Astrocyte (in vitro differentiated cells and primary cell): ENCODE measurements at regions not wholly inside any gene's neighbourhood (a gene's known extent, or its start where the extent isn't known, plus 50 kb on each side); places are given as distances from the start of the nearest gene placed in this dataset.

Experiments
- DNase-seq: peaks from one replicate; pipeline ENCODE4 v3.0.0-alpha.2; 2010; ENCODE audit warnings: low read depth
- FAIRE-seq: peaks from 2 replicates; lab custom pipeline; 2011; peaks lifted over from hg19 to GRCh38; lab: Jason Lieb, UNC
- H2AFZ ChIP-seq: 2 replicates; pipeline ENCODE4 v1.6.0; 2012; ENCODE audit warnings: low read depth, low read length, inconsistent platforms
- H3K27ac ChIP-seq: 2 replicates; pipeline ENCODE4 v1.5.1; 2011; ENCODE audit warnings: low read depth, low read length, inconsistent platforms
- H3K27me3 ChIP-seq: 2 replicates; pipeline ENCODE4 v1.6.0; 2011; ENCODE audit warnings: low read length, inconsistent platforms; ENCODE audit not compliant: insufficient read depth
- H3K36me3 ChIP-seq: 2 replicates; pipeline ENCODE4 v1.5.1; 2011; ENCODE audit warnings: low read length, inconsistent platforms; ENCODE audit not compliant: insufficient read depth
- H3K4me1 ChIP-seq: 2 replicates; pipeline ENCODE4 v1.5.1; 2011; ENCODE audit warnings: low read length, inconsistent platforms; ENCODE audit not compliant: insufficient read depth
- H3K4me2 ChIP-seq: 2 replicates; pipeline ENCODE4 v1.6.0; 2012; ENCODE audit warnings: low read length, inconsistent platforms
- H3K4me3 ChIP-seq: 2 replicates; pipeline ENCODE4 v1.5.1; 2011; ENCODE audit warnings: low read depth, mild to moderate bottlenecking, low read length, inconsistent platforms; ENCODE audit not compliant: insufficient read depth
- H3K79me2 ChIP-seq: 2 replicates; pipeline ENCODE4 v1.6.0; 2012; ENCODE audit warnings: mild to moderate bottlenecking, low read length, inconsistent platforms; ENCODE audit not compliant: insufficient read depth
- H3K9ac ChIP-seq: 2 replicates; pipeline ENCODE4 v1.6.0; 2012; ENCODE audit warnings: mild to moderate bottlenecking, low read length, inconsistent platforms
- H3K9me3 ChIP-seq: 2 replicates; pipeline ENCODE4 v1.5.1; 2012; ENCODE audit warnings: low read depth, mild to moderate bottlenecking, low read length, inconsistent platforms; ENCODE audit not compliant: insufficient read depth
- H4K20me1 ChIP-seq: 2 replicates; pipeline ENCODE4 v1.6.0; 2012; ENCODE audit warnings: low read length, inconsistent platforms; ENCODE audit not compliant: insufficient read depth
- H3K27ac Mint-ChIP-seq: one replicate; pipeline ENCODE4 v1.8.0; 2021; ENCODE audit warnings: mild to moderate bottlenecking, mixed read lengths; ENCODE audit not compliant: unreplicated experiment
- H3K27me3 Mint-ChIP-seq: one replicate; pipeline ENCODE4 v1.8.0; 2021; ENCODE audit warnings: low read depth, mixed read lengths; ENCODE audit not compliant: unreplicated experiment
- H3K36me3 Mint-ChIP-seq: one replicate; pipeline ENCODE4 v1.8.0; 2021; ENCODE audit warnings: low read depth, mixed read lengths; ENCODE audit not compliant: unreplicated experiment
- H3K4me1 Mint-ChIP-seq: one replicate; pipeline ENCODE4 v1.8.0; 2021; ENCODE audit warnings: low read depth, mixed read lengths; ENCODE audit not compliant: unreplicated experiment
- H3K4me3 Mint-ChIP-seq: one replicate; pipeline ENCODE4 v1.8.0; 2021; ENCODE audit warnings: mild to moderate bottlenecking, moderate library complexity, mixed read lengths; ENCODE audit not compliant: unreplicated experiment
- H3K9me3 Mint-ChIP-seq: one replicate; pipeline ENCODE4 v1.8.0; 2021; ENCODE audit warnings: mild to moderate bottlenecking, mixed read lengths; ENCODE audit not compliant: unreplicated experiment
- EZH2 ChIP-seq: IDR thresholded peaks from 2 replicates; pipeline ENCODE4 v1.6.1; 2012; ENCODE audit warnings: mild to moderate bottlenecking, low read length, inconsistent platforms; ENCODE audit not compliant: insufficient read depth
- TF ChIP-seq, protein P1 (sequence below): IDR thresholded peaks from 2 replicates; pipeline ENCODE4 v1.5.1; 2011; ENCODE audit warnings: low read depth, mild to moderate bottlenecking, inconsistent platforms, low read length, moderate library complexity; ENCODE audit not compliant: insufficient read depth

DNA sequence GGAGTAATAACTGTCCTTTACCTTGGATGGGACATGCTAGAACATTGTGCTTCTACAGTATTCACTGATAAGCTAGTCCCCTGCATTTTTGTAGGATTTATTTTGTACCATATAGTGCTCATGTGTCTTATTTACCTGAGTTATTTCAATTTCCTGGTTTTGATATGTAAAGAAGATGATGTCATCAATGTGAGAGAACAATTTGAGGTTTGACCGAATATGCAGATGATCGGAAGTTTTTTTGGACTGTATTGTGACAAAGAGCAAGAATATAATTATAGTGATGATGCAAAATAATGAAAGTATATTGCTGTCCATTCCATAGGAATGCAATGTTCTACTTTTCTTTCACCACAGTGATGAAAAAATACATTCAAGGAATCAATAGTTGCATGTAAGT is 114.8 kb downstream of the RERGL start:
- Histone ChIP-seq H3K36me3 (no peaks in the 10 kb centered on the region), H3K27me3 (no peaks in the 10 kb centered on the region), H3K9me3 (no peaks in the 10 kb centered on the region), H3K4me1 (no peaks in the 10 kb centered on the region), H3K4me2 (no peak overlapping the region), H3K9ac (no peak overlapping the region), H2AFZ (no peak overlapping the region), H4K20me1 (no peaks in the 10 kb centered on the region), H3K27ac (no peak overlapping the region), H3K79me2 (no peaks in the 10 kb centered on the region), H3K4me3 (no peak overlapping the region)
- no peak for DNase-seq
- no peak for FAIRE-seq
- no peak for TF ChIP-seq EZH2
- TF ChIP-seq, protein P1, sequence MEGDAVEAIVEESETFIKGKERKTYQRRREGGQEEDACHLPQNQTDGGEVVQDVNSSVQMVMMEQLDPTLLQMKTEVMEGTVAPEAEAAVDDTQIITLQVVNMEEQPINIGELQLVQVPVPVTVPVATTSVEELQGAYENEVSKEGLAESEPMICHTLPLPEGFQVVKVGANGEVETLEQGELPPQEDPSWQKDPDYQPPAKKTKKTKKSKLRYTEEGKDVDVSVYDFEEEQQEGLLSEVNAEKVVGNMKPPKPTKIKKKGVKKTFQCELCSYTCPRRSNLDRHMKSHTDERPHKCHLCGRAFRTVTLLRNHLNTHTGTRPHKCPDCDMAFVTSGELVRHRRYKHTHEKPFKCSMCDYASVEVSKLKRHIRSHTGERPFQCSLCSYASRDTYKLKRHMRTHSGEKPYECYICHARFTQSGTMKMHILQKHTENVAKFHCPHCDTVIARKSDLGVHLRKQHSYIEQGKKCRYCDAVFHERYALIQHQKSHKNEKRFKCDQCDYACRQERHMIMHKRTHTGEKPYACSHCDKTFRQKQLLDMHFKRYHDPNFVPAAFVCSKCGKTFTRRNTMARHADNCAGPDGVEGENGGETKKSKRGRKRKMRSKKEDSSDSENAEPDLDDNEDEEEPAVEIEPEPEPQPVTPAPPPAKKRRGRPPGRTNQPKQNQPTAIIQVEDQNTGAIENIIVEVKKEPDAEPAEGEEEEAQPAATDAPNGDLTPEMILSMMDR: no peak
- Mint-ChIP-seq H3K4me3 (no peak overlapping the region), H3K27me3 (no peaks in the 10 kb centered on the region), H3K27ac (no peak overlapping the region), H3K9me3 (no peaks in the 10 kb centered on the region), H3K4me1 (no peaks in the 10 kb centered on the region), H3K36me3 (no peaks in the 10 kb centered on the region)

DNA sequence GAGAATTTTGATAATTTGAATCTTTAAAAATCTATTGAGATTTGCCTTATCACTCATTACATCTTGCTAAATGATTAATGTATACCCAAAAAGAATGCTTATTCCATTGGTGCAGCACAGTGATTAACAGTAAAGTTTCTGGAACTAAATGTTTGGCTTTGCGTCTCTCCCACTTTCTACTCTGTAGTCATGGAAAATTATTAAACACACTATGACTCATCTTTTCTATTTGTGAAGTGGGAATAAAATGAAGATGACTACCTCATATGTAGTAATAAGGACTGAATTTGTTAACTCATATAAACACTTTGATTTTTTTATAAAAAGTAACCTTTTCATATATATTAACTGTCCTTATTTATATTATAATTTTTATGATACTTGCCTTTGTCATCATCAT is 118.1 kb downstream of the RERGL start:
- no peaks in the 10 kb centered on the region for H3K36me3 ChIP-seq
- no peak overlapping the region for H3K9ac ChIP-seq
- no peaks in the 10 kb centered on the region for H4K20me1 ChIP-seq
- no peaks in the 10 kb centered on the region for H3K9me3 Mint-ChIP-seq
- H3K27me3 ChIP-seq: no peaks in the 10 kb centered on the region
- no peak overlapping the region for H3K27ac Mint-ChIP-seq
- no peak overlapping the region for H3K4me3 ChIP-seq
- TF ChIP-seq, protein P1: no peak
- TF ChIP-seq EZH2: no peak
- H3K79me2 ChIP-seq: no peaks in the 10 kb centered on the region
- no peaks in the 10 kb centered on the region for H3K36me3 Mint-ChIP-seq
- H3K4me1 ChIP-seq: no peaks in the 10 kb centered on the region
- no peak overlapping the region for H3K4me3 Mint-ChIP-seq
- no peak for FAIRE-seq
- peak; percentile 0 for DNase-seq
- no peaks in the 10 kb centered on the region for H3K4me1 Mint-ChIP-seq
- H3K9me3 ChIP-seq: no peaks in the 10 kb centered on the region
- no peaks in the 10 kb centered on the region for H3K27me3 Mint-ChIP-seq
- no peak overlapping the region for H3K27ac ChIP-seq
- H2AFZ ChIP-seq: no peak overlapping the region
- no peak overlapping the region for H3K4me2 ChIP-seq

DNA sequence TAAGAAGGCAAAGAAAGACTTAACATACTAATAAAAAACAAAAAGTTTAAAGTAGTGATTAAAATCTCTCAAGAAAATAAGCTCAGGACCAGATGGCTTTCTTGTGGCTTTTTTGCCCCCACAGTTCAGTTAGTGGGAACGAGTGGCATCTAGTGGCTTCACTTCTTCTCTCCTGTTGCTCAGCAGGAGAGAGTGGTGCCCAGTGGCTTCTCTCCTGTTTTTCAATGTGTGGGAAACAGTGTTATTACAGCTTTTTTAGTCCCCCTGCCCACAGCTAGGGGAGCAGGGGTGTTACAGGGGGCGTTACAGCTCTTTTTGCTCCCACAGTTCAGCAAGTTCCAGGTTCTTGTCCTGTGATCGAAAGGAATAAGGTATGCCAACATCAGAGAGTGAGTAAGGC is 135.2 kb downstream of the RERGL start:
- Mint-ChIP-seq H3K4me1 (no peaks in the 10 kb centered on the region), H3K4me3 (no peak overlapping the region), H3K9me3 (no peaks in the 10 kb centered on the region), H3K27me3 (no peaks in the 10 kb centered on the region), H3K27ac (no peak overlapping the region), H3K36me3 (no peaks in the 10 kb centered on the region)
- DNase-seq (no peak), FAIRE-seq (no peak)
- no peaks in the 10 kb centered on the region for H3K4me1 ChIP-seq
- no peaks in the 10 kb centered on the region for H3K79me2 ChIP-seq
- no peak overlapping the region for H3K27ac ChIP-seq
- no peak overlapping the region for H3K9ac ChIP-seq
- H3K9me3 ChIP-seq: no peaks in the 10 kb centered on the region
- H3K36me3 ChIP-seq: no peaks in the 10 kb centered on the region
- H4K20me1 ChIP-seq: no peaks in the 10 kb centered on the region
- no peak overlapping the region for H3K4me3 ChIP-seq
- H2AFZ ChIP-seq: no peak overlapping the region
- TF ChIP-seq EZH2: no peak
- TF ChIP-seq, protein P1: no peak
- H3K4me2 ChIP-seq: no peak overlapping the region
- no peaks in the 10 kb centered on the region for H3K27me3 ChIP-seq
